HepG2 (cell line): ENCODE measurements at regions not wholly inside any gene's neighbourhood (a gene's known extent, or its start where the extent isn't known, plus 50 kb on each side); places are given as distances from the start of the nearest gene placed in this dataset.

Source experiments
- ATAC-seq: fragments of 200-7000 bp; cut with Tn5 transposase; 3 replicates; pipeline ENCODE4 v1.9.1; 2020; ENCODE audit warnings: mild to moderate bottlenecking, moderate library complexity
- BruUV-seq: library from RNA; stranded (reverse); fragments of 400-500 nt; replicated peaks from 2 replicates; lab custom pipeline; 2021; lab: Mats Ljungman, UMichigan
- CTCF ChIA-PET: fragments of 300-600 bp; formaldehyde crosslinking; extraction: SDS; loops from one replicate; lab custom pipeline; 2021; ENCODE audit warnings: low total read pairs, inconsistent platforms, low intra/inter-chr PET ratio; lab: Yijun Ruan, JAX
- POLR2A ChIA-PET: fragments of 350-600 bp; sonication (Branson Sonifier 250); formaldehyde crosslinking; loops from one replicate; lab custom pipeline; 2020; ENCODE audit warnings: antibody characterized with exemption, inconsistent platforms; lab: Yijun Ruan, JAX
- DNase-seq: peaks from one replicate; pipeline ENCODE4 v3.0.0-alpha.2; 2015; ENCODE audit warnings: low spot score
- FAIRE-seq: peaks from 3 replicates; lab custom pipeline; 2011; peaks lifted over from hg19 to GRCh38; lab: Jason Lieb, UNC
- H2AFZ ChIP-seq: one replicate; pipeline ENCODE4 v1.6.1; 2011; ENCODE audit warnings: low read length, inconsistent platforms
- H3K27ac ChIP-seq: fragments of 300-600 bp; 3 replicates; pipeline ENCODE4 v1.8.0; 2011; ENCODE audit warnings: mixed run types, mild to moderate bottlenecking, mixed read lengths, low read length, inconsistent platforms; ENCODE audit not compliant: insufficient read depth; ENCODE audit errors: extremely low read length
- H3K27me3 ChIP-seq, 2 experiments: fragments of 200-600 bp in 1 of 2; 2 replicates in 1 of 2; 3 replicates in 1 of 2; pipeline versions ENCODE4 v1.6.0 to v1.8.0; 2011; ENCODE audit warnings: low read length in 2 of 2, mild to moderate bottlenecking in 2 of 2, moderate library complexity in 2 of 2, inconsistent platforms in 1 of 2; ENCODE audit not compliant: insufficient read depth in 2 of 2, control insufficient read depth in 1 of 2
- H3K36me3 ChIP-seq, 2 experiments: fragments of 200-600 bp in 1 of 2; replicated peaks in 1 of 2; 2 replicates in 1 of 2; 3 replicates in 1 of 2; pipeline versions ENCODE4 v1.5.1 to v1.8.0; 2011; ENCODE audit warnings: low read length in 2 of 2, inconsistent platforms in 1 of 2; ENCODE audit not compliant: insufficient read depth in 2 of 2, control insufficient read depth in 1 of 2
- H3K4me1 ChIP-seq: 2 replicates; pipeline ENCODE4 v1.5.1; 2012; ENCODE audit warnings: low read length, inconsistent platforms; ENCODE audit not compliant: insufficient read depth
- H3K4me2 ChIP-seq: 2 replicates; pipeline ENCODE4 v1.6.0; 2011; ENCODE audit warnings: low read depth, low read length, inconsistent platforms
- H3K4me3 ChIP-seq, 3 experiments: fragments of 200-600 bp in 1 of 3; sonication (generic), shearing (Covaris generic) in 1 of 3; replicated peaks in 1 of 3; 2 replicates each; pipeline ENCODE4 v1.5.1; 2011 to 2016; ENCODE audit warnings: low read length in 3 of 3, inconsistent platforms in 2 of 3, low read depth in 2 of 3, mild to moderate bottlenecking in 2 of 3, control low read depth in 1 of 3, mixed read lengths in 1 of 3; ENCODE audit not compliant: insufficient read depth in 1 of 3
- H3K79me2 ChIP-seq: one replicate; pipeline ENCODE4 v1.6.1; 2011; ENCODE audit warnings: low read length, inconsistent platforms; ENCODE audit not compliant: insufficient read depth
- H3K9ac ChIP-seq: 2 replicates; pipeline ENCODE4 v1.6.0; 2011; ENCODE audit warnings: mild to moderate bottlenecking, low read depth, low read length, inconsistent platforms; ENCODE audit not compliant: insufficient read depth
- H3K9me3 ChIP-seq: 2 replicates; pipeline ENCODE4 v1.5.1; 2012; ENCODE audit warnings: mild to moderate bottlenecking, low read length
- H4K20me1 ChIP-seq: 2 replicates; pipeline ENCODE4 v1.6.0; 2011; ENCODE audit warnings: inconsistent platforms, mild to moderate bottlenecking, low read length, moderate library complexity; ENCODE audit not compliant: insufficient read depth
- ATF7-NPFF ChIP-seq: sonication (generic); formaldehyde crosslinking; IDR thresholded peaks from 2 replicates; pipeline ENCODE4 v1.8.1; 2023; ENCODE audit warnings: mild to moderate bottlenecking, low read depth, missing genetic modification reagents, moderate library complexity
- BRD4 ChIP-seq: sonication (generic); formaldehyde crosslinking; IDR thresholded peaks from 2 replicates; pipeline ENCODE4 v1.4.0; 2020; ENCODE audit warnings: missing genetic modification reagents
- ETV6 ChIP-seq: sonication (generic); formaldehyde crosslinking; conservative IDR thresholded peaks from 2 replicates; pipeline ENCODE4 v1.4.0; 2020; ENCODE audit warnings: missing genetic modification reagents
- NCOA2 ChIP-seq: sonication (generic); formaldehyde crosslinking; IDR thresholded peaks from 2 replicates; pipeline ENCODE4 v1.8.0; 2022; ENCODE audit warnings: inconsistent platforms
- NCOR1 ChIP-seq: fragments of 200-600 bp; sonication (generic); IDR thresholded peaks from 2 replicates; pipeline ENCODE4 v1.7.0; 2017; ENCODE audit warnings: antibody characterized with exemption, low read length, borderline replicate concordance
- PTBP1 ChIP-seq: fragments of 200-400 bp; formaldehyde crosslinking; IDR thresholded peaks from 2 replicates; pipeline ENCODE4 v1.6.1; 2018; ENCODE audit warnings: low read length, low read depth; ENCODE audit not compliant: poor library complexity, severe bottlenecking
- REPIN1 ChIP-seq: sonication (generic); formaldehyde crosslinking; IDR thresholded peaks from 2 replicates; pipeline ENCODE4 v1.8.0; 2022; ENCODE audit warnings: missing genetic modification reagents, low read depth, mild to moderate bottlenecking, borderline replicate concordance
- SMAD3 ChIP-seq: sonication (generic); formaldehyde crosslinking; IDR thresholded peaks from 2 replicates; pipeline ENCODE4 v1.4.0; 2020; ENCODE audit warnings: missing genetic modification reagents
- TCF7 ChIP-seq: sonication (generic); IDR thresholded peaks from 2 replicates; pipeline ENCODE4 v1.6.1; 2016; ENCODE audit warnings: antibody characterized with exemption, low read depth
- ZNF160 ChIP-seq: sonication (generic); formaldehyde crosslinking; IDR thresholded peaks from 2 replicates; pipeline ENCODE4 v1.8.0; 2022; ENCODE audit warnings: mild to moderate bottlenecking, inconsistent platforms, missing genetic modification reagents
- WGBS: methylation state at CpG from one replicate; pipeline ENCODE4 v1.1.6; 2017; ENCODE audit warnings: low lambda C conversion rate; 5-methylcytosine and 5-hydroxymethylcytosine counted together
- in situ Hi-C: cut with HindIII; loops from 2 replicates; pipeline ENCODE4 v1.10.0; 2017; ENCODE audit warnings: low pct_unique_long_range_greater_than_20kb; ENCODE audit not compliant: extremely low pct_ligation_motif_present
- intact Hi-C: fragments of 100-400 bp; cut with micrococcal nuclease; formaldehyde crosslinking; loops from one replicate; pipeline ENCODE4 v1.10.0; 2022; ENCODE audit not compliant: unreplicated experiment
- TF ChIP-seq, protein P1 (sequence below): sonication (generic); formaldehyde crosslinking; IDR thresholded peaks from 2 replicates; pipeline ENCODE4 v1.4.0; 2020; ENCODE audit warnings: missing genetic modification reagents
- TF ChIP-seq, protein P2 (sequence below): IDR thresholded peaks from 2 replicates; pipeline ENCODE4 v1.6.1; 2012; ENCODE audit warnings: inconsistent platforms

DNA sequence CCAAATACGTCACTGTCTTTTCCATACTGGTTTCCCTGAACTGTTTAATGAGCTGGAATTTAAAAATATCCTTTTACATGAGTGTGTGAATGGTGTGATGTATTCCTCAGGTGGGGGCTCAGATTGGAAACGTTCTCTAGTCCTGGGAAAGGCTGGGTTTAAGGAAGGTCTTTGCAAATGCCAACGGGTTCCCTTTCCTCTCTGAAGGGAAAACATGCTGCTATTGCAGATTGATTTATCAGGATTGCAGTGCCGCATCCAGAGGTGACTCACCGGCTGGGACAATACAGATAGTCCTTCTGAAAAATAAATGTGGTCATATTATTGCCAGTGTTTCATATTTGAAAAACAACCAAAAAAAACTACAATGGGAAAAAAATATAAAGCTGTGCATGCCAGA is 193.1 kb upstream of the FLRT2 start:
- ATAC-seq (no peak), FAIRE-seq (no peak), DNase-seq (no peak)
- ChIA-PET POLR2A (no interaction called here), CTCF (no interaction called here)
- in situ Hi-C loops (no loop called here), intact Hi-C loops (no loop called here)
- H3K9ac ChIP-seq = no peak overlapping the region
- no peak overlapping the region for H3K4me3 ChIP-seq
- no peak for TF ChIP-seq ZNF160
- TF ChIP-seq PTBP1 = no peak
- TF ChIP-seq BRD4 (CRISPR knock-in tag) = no peak
- no peak for TF ChIP-seq NCOR1
- no peak for TF ChIP-seq SMAD3 (CRISPR knock-in tag)
- TF ChIP-seq REPIN1 (CRISPR knock-in tag) = no peak
- TF ChIP-seq NCOA2 (CRISPR knock-in tag) = no peak
- no peak for TF ChIP-seq ATF7-NPFF
- TF ChIP-seq, protein P1, sequence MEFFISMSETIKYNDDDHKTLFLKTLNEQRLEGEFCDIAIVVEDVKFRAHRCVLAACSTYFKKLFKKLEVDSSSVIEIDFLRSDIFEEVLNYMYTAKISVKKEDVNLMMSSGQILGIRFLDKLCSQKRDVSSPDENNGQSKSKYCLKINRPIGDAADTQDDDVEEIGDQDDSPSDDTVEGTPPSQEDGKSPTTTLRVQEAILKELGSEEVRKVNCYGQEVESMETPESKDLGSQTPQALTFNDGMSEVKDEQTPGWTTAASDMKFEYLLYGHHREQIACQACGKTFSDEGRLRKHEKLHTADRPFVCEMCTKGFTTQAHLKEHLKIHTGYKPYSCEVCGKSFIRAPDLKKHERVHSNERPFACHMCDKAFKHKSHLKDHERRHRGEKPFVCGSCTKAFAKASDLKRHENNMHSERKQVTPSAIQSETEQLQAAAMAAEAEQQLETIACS (CRISPR knock-in tag) = no peak
- TF ChIP-seq ETV6 (CRISPR knock-in tag) = no peak
- TF ChIP-seq, protein P2, sequence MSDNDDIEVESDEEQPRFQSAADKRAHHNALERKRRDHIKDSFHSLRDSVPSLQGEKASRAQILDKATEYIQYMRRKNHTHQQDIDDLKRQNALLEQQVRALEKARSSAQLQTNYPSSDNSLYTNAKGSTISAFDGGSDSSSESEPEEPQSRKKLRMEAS = no peak
- no peak for TF ChIP-seq TCF7
- no peak overlapping the region for H3K27ac ChIP-seq
- 1% methylated on average over 5 of the region's 5 CpGs for WGBS
- H3K4me1 ChIP-seq = no peaks in the 10 kb centered on the region
- no peaks in the 10 kb centered on the region for H3K27me3 ChIP-seq
- no peaks in the 10 kb centered on the region for H3K79me2 ChIP-seq
- H4K20me1 ChIP-seq = no peaks in the 10 kb centered on the region
- no peak overlapping the region for H2AFZ ChIP-seq
- H3K36me3 ChIP-seq = no peaks in the 10 kb centered on the region
- BruUV-seq = no TSS peak
- H3K4me2 ChIP-seq = no peak overlapping the region
- H3K9me3 ChIP-seq = peaks cover 73% of the 10 kb centered on the region
